ENCODE measurements at regions not wholly inside any gene's neighbourhood (a gene's known extent, or its start where the extent isn't known, plus 50 kb on each side); places are given as distances from the start of the nearest gene placed in this dataset.

DNA sequence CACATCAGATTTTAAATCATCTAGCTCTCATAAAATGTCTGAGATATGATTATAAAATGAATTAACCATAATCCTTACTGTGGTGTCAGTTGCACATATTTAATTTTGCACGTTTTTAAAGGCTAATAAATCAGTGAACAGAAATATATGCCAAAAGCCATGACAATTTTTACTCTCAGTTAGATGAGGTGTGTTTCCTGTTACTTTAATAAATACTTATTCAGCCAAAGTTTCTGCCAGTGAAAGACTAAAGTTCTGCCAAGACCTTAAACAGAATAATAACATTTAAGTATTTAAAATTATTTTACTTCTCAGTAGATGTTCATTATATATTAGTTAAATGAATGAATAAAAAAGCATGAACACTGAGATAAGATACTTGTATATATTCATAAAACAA, 1150.1 kb downstream of the NAALADL2 start:
- no peaks in the 10 kb centered on the region for H3K27me3 ChIP-seq (ENCODE audit: control insufficient read depth, insufficient read depth, low read length)
- no peak overlapping the region for H3K4me3 ChIP-seq (ENCODE audit: low read depth, low read length)
- no peaks in the 10 kb centered on the region for H3K36me3 ChIP-seq (ENCODE audit: control insufficient read depth, insufficient read depth, low read length)
- ChIA-PET CTCF (interaction anchor here (1.0 kb wide), 1 partner anchor 20 kb away, joined by 3 read pairs; no protein-coding TSS in a partner anchor), POLR2A (interaction anchor here (0.5 kb wide), 1 partner anchor 10 kb away, joined by 3 read pairs; no protein-coding TSS in a partner anchor)
- DNase-seq (ENCODE audit: low read depth) = no peak
- TF ChIP-seq CTCF (IDR thresholded peaks at IDR 0.05; ENCODE audit: insufficient read depth, low read depth, low read length) = no peak

DNA sequence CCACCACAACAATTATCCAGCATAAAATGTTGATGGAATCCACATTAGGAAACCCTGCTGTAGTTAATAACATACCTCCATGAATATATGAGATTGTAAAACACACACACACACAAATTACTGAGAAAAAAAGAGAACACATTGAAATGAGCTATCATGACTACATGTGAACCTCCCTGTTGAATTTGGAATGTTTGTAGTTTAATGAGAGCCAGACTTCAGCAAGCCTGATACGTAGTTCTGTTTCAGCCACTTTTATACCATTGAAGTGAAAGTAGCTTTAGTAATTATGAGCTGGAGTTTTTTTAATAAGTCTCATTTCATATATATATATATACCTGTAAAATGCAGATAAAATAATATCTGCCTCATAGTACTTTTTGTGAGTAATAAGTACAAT, 1146.4 kb downstream of the NAALADL2 start:
- no peak for DNase-seq (ENCODE audit: low read depth)
- no peaks in the 10 kb centered on the region for H3K36me3 ChIP-seq (ENCODE audit: control insufficient read depth, insufficient read depth, low read length)
- no peak overlapping the region for H3K4me3 ChIP-seq (ENCODE audit: low read depth, low read length)
- no peak for TF ChIP-seq CTCF (IDR thresholded peaks at IDR 0.05; ENCODE audit: insufficient read depth, low read depth, low read length)
- no peaks in the 10 kb centered on the region for H3K27me3 ChIP-seq (ENCODE audit: control insufficient read depth, insufficient read depth, low read length)
- POLR2A ChIA-PET = no interaction called here
- CTCF ChIA-PET = no interaction called here

- H3K4me3 ChIP-seq (ENCODE audit: low read depth, low read length) = no peak overlapping the region
- CTCF ChIA-PET = interaction anchor here (0.8 to 1.2 kb wide), 2 partner anchors 20 to 586 kb away, joined by 3 read pairs; no protein-coding TSS in a partner anchor
- POLR2A ChIA-PET = no interaction called here
- H3K27me3 ChIP-seq (ENCODE audit: control insufficient read depth, insufficient read depth, low read length) = no peaks in the 10 kb centered on the region
- TF ChIP-seq CTCF (IDR thresholded peaks at IDR 0.05; ENCODE audit: insufficient read depth, low read depth, low read length) = no peak
- DNase-seq (ENCODE audit: low read depth) = no peak
- no peaks in the 10 kb centered on the region for H3K36me3 ChIP-seq (ENCODE audit: control insufficient read depth, insufficient read depth, low read length)
These were observed 1130.0 kb downstream of the NAALADL2 start for GRCh38 chr3:175989161-175989560.

- POLR2A ChIA-PET = no interaction called here
- CTCF ChIA-PET = no interaction called here
- peak; percentile 37 for DNase-seq (ENCODE audit: low read depth)
These were observed 1129.3 kb downstream of the NAALADL2 start for GRCh38 chr3:175988401-175988800.

GRCh38 chr3:175985781-175986180, 1126.6 kb downstream of the NAALADL2 start:
- H3K36me3 ChIP-seq (ENCODE audit: control insufficient read depth, insufficient read depth, low read length) = no peaks in the 10 kb centered on the region
- CTCF ChIA-PET = no interaction called here
- DNase-seq (ENCODE audit: low read depth) = no peak
- H3K4me3 ChIP-seq (ENCODE audit: low read depth, low read length) = no peak overlapping the region
- no peaks in the 10 kb centered on the region for H3K27me3 ChIP-seq (ENCODE audit: control insufficient read depth, insufficient read depth, low read length)
- no peak for TF ChIP-seq CTCF (IDR thresholded peaks at IDR 0.05; ENCODE audit: insufficient read depth, low read depth, low read length)
- POLR2A ChIA-PET = no interaction called here

More at GRCh38 chr3:175988401-175988800, 1129.3 kb downstream of the NAALADL2 start:
- H3K36me3 ChIP-seq (ENCODE audit: control insufficient read depth, insufficient read depth, low read length) = no peaks in the 10 kb centered on the region
- no peak for TF ChIP-seq CTCF (IDR thresholded peaks at IDR 0.05; ENCODE audit: insufficient read depth, low read depth, low read length)
- no peaks in the 10 kb centered on the region for H3K27me3 ChIP-seq (ENCODE audit: control insufficient read depth, insufficient read depth, low read length)
- H3K4me3 ChIP-seq (ENCODE audit: low read depth, low read length) = no peak overlapping the region
